GM10248 (cell line): ENCODE measurements at regions not wholly inside any gene's neighbourhood (a gene's known extent, or its start where the extent isn't known, plus 50 kb on each side); places are given as distances from the start of the nearest gene placed in this dataset.

Experiments
- CTCF ChIA-PET: fragments of 300-600 bp; sonication (Branson Sonifier 250); formaldehyde crosslinking; extraction: SDS; loops from one replicate; lab custom pipeline; 2021; ENCODE audit warnings: antibody characterized with exemption; lab: Yijun Ruan, JAX
- POLR2A ChIA-PET: fragments of 350-650 bp; sonication (Branson Sonifier 250); formaldehyde crosslinking; extraction: SDS; loops from one replicate; lab custom pipeline; 2020; ENCODE audit warnings: antibody characterized with exemption; lab: Yijun Ruan, JAX
- DNase-seq: peaks from one replicate; pipeline ENCODE4 v3.0.0; 2012; ENCODE audit errors: extremely low spot score
- CTCF ChIP-seq: IDR thresholded peaks from 2 replicates; pipeline ENCODE4 v1.5.1; 2012; ENCODE audit warnings: mild to moderate bottlenecking, low read depth; ENCODE audit errors: extremely low read depth, missing control alignments, control extremely low read depth

GRCh38 chr7:109377076-109377884 is 807.6 kb downstream of the DNAJB9 start:
- TF ChIP-seq CTCF, result no peak
- ChIA-PET POLR2A (no interaction called here), CTCF (interaction anchor here (0.9 to 2.8 kb wide), 4 partner anchors 9 to 17 kb away, joined by 3 to 7 read pairs (median 4); no protein-coding TSS in a partner anchor)
- DNase-seq, result no peak

- no peak for TF ChIP-seq CTCF
- POLR2A ChIA-PET, result no interaction called here
- CTCF ChIA-PET, result interaction anchor here (1.1 to 1.2 kb wide), 2 partner anchors 11 to 16 kb away, joined by 3 to 7 read pairs; no protein-coding TSS in a partner anchor
- DNase-seq, result no peak
Observed at GRCh38 chr7:109386959-109387358, 817.3 kb downstream of the DNAJB9 start.

- CTCF ChIA-PET, result interaction anchor here (1.1 kb wide), 1 partner anchor 16 kb away, joined by 3 read pairs; no protein-coding TSS in a partner anchor
Observed at GRCh38 chr7:109387530-109387929, 817.9 kb downstream of the DNAJB9 start.

GRCh38 chr7:109391240-109391639 is 821.6 kb downstream of the DNAJB9 start:
- ChIA-PET CTCF (no interaction called here), POLR2A (no interaction called here)
- no peak for DNase-seq
- TF ChIP-seq CTCF, result no peak

More at GRCh38 chr7:109387530-109387929, 817.9 kb downstream of the DNAJB9 start:
- no peak for TF ChIP-seq CTCF
- no peak for DNase-seq
- POLR2A ChIA-PET, result no interaction called here

- DNase-seq, result no peak
- no peak for TF ChIP-seq CTCF
- ChIA-PET CTCF (no interaction called here), POLR2A (no interaction called here)
Observed at GRCh38 chr7:109402107-109402506, 832.4 kb downstream of the DNAJB9 start.

GRCh38 chr7:109407756-109408155 is 838.1 kb downstream of the DNAJB9 start:
- CTCF ChIA-PET, result no interaction called here
- no peak for TF ChIP-seq CTCF
- DNase-seq, result no peak
- POLR2A ChIA-PET, result no interaction called here
